Mesothelial cell of epicardium (in vitro differentiated cells): ENCODE measurements at regions not wholly inside any gene's neighbourhood (a gene's known extent, or its start where the extent isn't known, plus 50 kb on each side); places are given as distances from the start of the nearest gene placed in this dataset.

Source experiments
- DNase-seq, 2 experiments: peaks; one replicate each; pipeline ENCODE4 v3.0.0; 2021; ENCODE audit warnings: low spot score in 2 of 2; ENCODE audit not compliant: unreplicated experiment in 2 of 2
- H3K27ac Mint-ChIP-seq: 2 replicates; pipeline ENCODE4 v1.8.0; 2021; ENCODE audit warnings: mixed read lengths
- H3K27me3 Mint-ChIP-seq: 2 replicates; pipeline ENCODE4 v1.8.0; 2021; ENCODE audit warnings: low read depth, mixed read lengths
- H3K36me3 Mint-ChIP-seq: 2 replicates; pipeline ENCODE4 v1.8.0; 2021; ENCODE audit warnings: mixed read lengths
- H3K4me1 Mint-ChIP-seq: 2 replicates; pipeline ENCODE4 v1.8.0; 2021; ENCODE audit warnings: mixed read lengths
- H3K4me3 Mint-ChIP-seq: 2 replicates; pipeline ENCODE4 v1.8.0; 2021; ENCODE audit warnings: mild to moderate bottlenecking, moderate library complexity, mixed read lengths
- H3K9me3 Mint-ChIP-seq: 2 replicates; pipeline ENCODE4 v1.8.0; 2021; ENCODE audit warnings: mixed read lengths
- CTCF ChIP-seq: fragments of 200-600 bp; sonication (generic); IDR thresholded peaks from one replicate; pipeline ENCODE4 v1.5.0; 2021; ENCODE audit warnings: antibody characterized with exemption; ENCODE audit not compliant: unreplicated experiment

GRCh38 chr16:54467398-54467797 lies 180.8 kb upstream of the IRX3 start:
- peaks cover 25% of the 10 kb centered on the region for H3K9me3 Mint-ChIP-seq
- no peak for DNase-seq
- H3K36me3 Mint-ChIP-seq, result peaks cover 3% of the 10 kb centered on the region
- peaks cover 3% of the 10 kb centered on the region for H3K27me3 Mint-ChIP-seq
- peaks cover 27% of the 10 kb centered on the region for H3K4me1 Mint-ChIP-seq
- no peak overlapping the region for H3K4me3 Mint-ChIP-seq
- peak overlapping the region; percentile 2 for H3K27ac Mint-ChIP-seq
- no peak for TF ChIP-seq CTCF

GRCh38 chr16:54466233-54466632 lies 179.6 kb upstream of the IRX3 start:
- H3K9me3 Mint-ChIP-seq, result peaks cover 25% of the 10 kb centered on the region
- peaks cover 3% of the 10 kb centered on the region for H3K36me3 Mint-ChIP-seq
- no peaks in the 10 kb centered on the region for H3K27me3 Mint-ChIP-seq
- H3K27ac Mint-ChIP-seq, result no peak overlapping the region
- TF ChIP-seq CTCF, result no peak
- peaks cover 21% of the 10 kb centered on the region for H3K4me1 Mint-ChIP-seq
- no peak overlapping the region for H3K4me3 Mint-ChIP-seq
- DNase-seq, result no peak

GRCh38 chr16:54465063-54465462 lies 178.5 kb upstream of the IRX3 start:
- Mint-ChIP-seq H3K4me3 (no peak overlapping the region), H3K4me1 (peaks cover 25% of the 10 kb centered on the region), H3K9me3 (peaks cover 25% of the 10 kb centered on the region), H3K36me3 (peaks cover 3% of the 10 kb centered on the region), H3K27me3 (no peaks in the 10 kb centered on the region), H3K27ac (no peak overlapping the region)
- TF ChIP-seq CTCF, result no peak
- DNase-seq, result no peak

- Mint-ChIP-seq H3K27me3 (peaks cover 5% of the 10 kb centered on the region), H3K27ac (no peak overlapping the region)
- TF ChIP-seq CTCF, result no peak
These were observed 176.2 kb upstream of the IRX3 start for GRCh38 chr16:54462771-54463170.

GRCh38 chr16:54462151-54462651 lies 175.6 kb upstream of the IRX3 start:
- no peak overlapping the region for H3K27ac Mint-ChIP-seq
- H3K27me3 Mint-ChIP-seq, result peaks cover 11% of the 10 kb centered on the region
- no peak for DNase-seq
- peaks cover 25% of the 10 kb centered on the region for H3K9me3 Mint-ChIP-seq
- H3K4me1 Mint-ChIP-seq, result peaks cover 26% of the 10 kb centered on the region
- H3K4me3 Mint-ChIP-seq, result no peak overlapping the region
- TF ChIP-seq CTCF, result no peak
- H3K36me3 Mint-ChIP-seq, result peaks cover 3% of the 10 kb centered on the region

More at GRCh38 chr16:54462771-54463170, 176.2 kb upstream of the IRX3 start:
- Mint-ChIP-seq H3K4me3 (no peak overlapping the region), H3K36me3 (peaks cover 3% of the 10 kb centered on the region), H3K4me1 (peaks cover 32% of the 10 kb centered on the region), H3K9me3 (peaks cover 25% of the 10 kb centered on the region)
- no peak for DNase-seq
